ENCODE measurements at regions not wholly inside any gene's neighbourhood (a gene's known extent, or its start where the extent isn't known, plus 50 kb on each side); places are given as distances from the start of the nearest gene placed in this dataset.

- peak in 2 of 3 donors; percentile 55 to 65 for DNase-seq
- 40 to 63% methylated on average over 5 of the region's 5 CpGs for WGBS, 2 donors
Observed at GRCh38 chr20:24118034-24118433, 129.5 kb upstream of the GGTLC1 start.

GRCh38 chr20:24117383-24117782, 128.8 kb upstream of the GGTLC1 start:
- 74 to 81% methylated on average over 3 of the region's 3 CpGs for WGBS, 2 donors
- no peak for ATAC-seq (ENCODE audit: insufficient read depth, low FRiP score)

More at GRCh38 chr20:24118034-24118433, 129.5 kb upstream of the GGTLC1 start:
- TF ChIP-seq CTCF (IDR thresholded peaks at IDR 0.05; ENCODE audit: control extremely low read depth, extremely low read depth), result no peak
- H3K9ac ChIP-seq (ENCODE audit: insufficient read depth in 1 of 2, low read length in 2 of 2), result no peak overlapping the region
- no peak overlapping the region for H3K27ac ChIP-seq (ENCODE audit: low read depth in 1 of 2, low read length in 1 of 2)
- no peaks in the 10 kb centered on the region for H3K27me3 ChIP-seq (ENCODE audit: control insufficient read depth in 3 of 3, insufficient read depth in 3 of 3, low read length in 2 of 3)
- H3K9me3 ChIP-seq (ENCODE audit: control insufficient read depth in 4 of 4, insufficient read depth in 3 of 4, low read length in 3 of 4), result no peaks in the 10 kb centered on the region
- peaks cover 0 to 14% (median 5%) of the 10 kb centered on the region in 5 donors for H3K4me1 ChIP-seq (ENCODE audit: control insufficient read depth in 5 of 5, insufficient read depth in 5 of 5, low read length in 5 of 5)
- H3K4me3 ChIP-seq, result no peak overlapping the region
- H3K36me3 ChIP-seq (ENCODE audit: control insufficient read depth in 4 of 4, insufficient read depth in 4 of 4, low read length in 4 of 4), result no peaks in the 10 kb centered on the region
- ATAC-seq (ENCODE audit: insufficient read depth, low FRiP score), result no peak

GRCh38 chr20:24116611-24117010, 128.0 kb upstream of the GGTLC1 start:
- Histone ChIP-seq H3K27me3 (ENCODE audit: control insufficient read depth in 3 of 3, insufficient read depth in 3 of 3, low read length in 2 of 3) (no peaks in the 10 kb centered on the region), H3K36me3 (ENCODE audit: control insufficient read depth in 4 of 4, insufficient read depth in 4 of 4, low read length in 4 of 4) (no peaks in the 10 kb centered on the region), H3K4me1 (ENCODE audit: control insufficient read depth in 5 of 5, insufficient read depth in 5 of 5, low read length in 5 of 5) (peaks cover 0 to 14% (median 5%) of the 10 kb centered on the region in 5 donors), H3K9me3 (ENCODE audit: control insufficient read depth in 4 of 4, insufficient read depth in 3 of 4, low read length in 3 of 4) (peaks cover 0 to 2% (median 0%) of the 10 kb centered on the region in 4 donors), H3K27ac (ENCODE audit: low read depth in 1 of 2, low read length in 1 of 2) (no peak overlapping the region), H3K4me3 (no peak overlapping the region), H3K9ac (ENCODE audit: insufficient read depth in 1 of 2, low read length in 2 of 2) (no peak overlapping the region)
- WGBS, 2 donors, result 76 to 87% methylated on average over 4 of the region's 4 CpGs
- DNase-seq, result no peak
- ATAC-seq (ENCODE audit: insufficient read depth, low FRiP score), result no peak
- no peak for TF ChIP-seq CTCF (IDR thresholded peaks at IDR 0.05; ENCODE audit: control extremely low read depth, extremely low read depth)

More at GRCh38 chr20:24117383-24117782, 128.8 kb upstream of the GGTLC1 start:
- Histone ChIP-seq H3K4me1 (ENCODE audit: control insufficient read depth in 5 of 5, insufficient read depth in 5 of 5, low read length in 5 of 5) (peaks cover 0 to 14% (median 5%) of the 10 kb centered on the region in 5 donors), H3K9me3 (ENCODE audit: control insufficient read depth in 4 of 4, insufficient read depth in 3 of 4, low read length in 3 of 4) (no peaks in the 10 kb centered on the region), H3K27me3 (ENCODE audit: control insufficient read depth in 3 of 3, insufficient read depth in 3 of 3, low read length in 2 of 3) (no peaks in the 10 kb centered on the region), H3K9ac (ENCODE audit: insufficient read depth in 1 of 2, low read length in 2 of 2) (no peak overlapping the region), H3K4me3 (no peak overlapping the region), H3K27ac (ENCODE audit: low read depth in 1 of 2, low read length in 1 of 2) (no peak overlapping the region), H3K36me3 (ENCODE audit: control insufficient read depth in 4 of 4, insufficient read depth in 4 of 4, low read length in 4 of 4) (no peaks in the 10 kb centered on the region)
- no peak for DNase-seq
- no peak for TF ChIP-seq CTCF (IDR thresholded peaks at IDR 0.05; ENCODE audit: control extremely low read depth, extremely low read depth)

GRCh38 chr20:24112360-24112759, 123.8 kb upstream of the GGTLC1 start:
- H3K36me3 ChIP-seq (ENCODE audit: control insufficient read depth in 4 of 4, insufficient read depth in 4 of 4, low read length in 4 of 4), result no peaks in the 10 kb centered on the region
- TF ChIP-seq CTCF (IDR thresholded peaks at IDR 0.05; ENCODE audit: control extremely low read depth, extremely low read depth), result no peak
- H3K27me3 ChIP-seq (ENCODE audit: control insufficient read depth in 3 of 3, insufficient read depth in 3 of 3, low read length in 2 of 3), result no peaks in the 10 kb centered on the region
- no peak overlapping the region for H3K4me3 ChIP-seq
- peaks cover 0 to 2% (median 0%) of the 10 kb centered on the region in 4 donors for H3K9me3 ChIP-seq (ENCODE audit: control insufficient read depth in 4 of 4, insufficient read depth in 3 of 4, low read length in 3 of 4)
- ATAC-seq (ENCODE audit: insufficient read depth, low FRiP score) (no peak), DNase-seq (no peak)
- WGBS, 2 donors, result 90 to 94% methylated on average over 7 of the region's 7 CpGs
- no peak overlapping the region for H3K27ac ChIP-seq (ENCODE audit: low read depth in 1 of 2, low read length in 1 of 2)
- H3K9ac ChIP-seq (ENCODE audit: insufficient read depth in 1 of 2, low read length in 2 of 2), result no peak overlapping the region
- H3K4me1 ChIP-seq (ENCODE audit: control insufficient read depth in 5 of 5, insufficient read depth in 5 of 5, low read length in 5 of 5), result peaks cover 0 to 1% (median 0%) of the 10 kb centered on the region in 5 donors
